Common myeloid progenitor, CD34-positive (primary cell): ENCODE measurements at regions not wholly inside any gene's neighbourhood (a gene's known extent, or its start where the extent isn't known, plus 50 kb on each side); places are given as distances from the start of the nearest gene placed in this dataset.
A peak's percentile ranks its signal among the peaks of the same experiment; 100 is the strongest.

ENCODE experiments used
- CTCF ChIA-PET: fragments of 350-600 bp; sonication (Branson Sonifier 250); formaldehyde crosslinking; loops from one replicate; lab custom pipeline; 2021; ENCODE audit warnings: antibody characterized with exemption; lab: Charles Lee
- POLR2A ChIA-PET: fragments of 350-600 bp; sonication (Branson Sonifier 250); formaldehyde crosslinking; loops from one replicate; lab custom pipeline; 2021; ENCODE audit warnings: antibody characterized with exemption; lab: Charles Lee
- DNase-seq, 3 donors: peaks; one replicate each; pipeline versions ENCODE4 v3.0.0 to v3.0.0-alpha.2; 2013
- H3K27ac ChIP-seq, 2 experiments: 1 replicate in 1 of 2; 2 replicates in 1 of 2; pipeline ENCODE4 v1.7.0; 2013; ENCODE audit warnings: inconsistent platforms in 2 of 2, low read length in 2 of 2, mild to moderate bottlenecking in 2 of 2, low read depth in 1 of 2, moderate library complexity in 1 of 2; ENCODE audit not compliant: severe bottlenecking in 2 of 2, insufficient read depth in 1 of 2, poor library complexity in 1 of 2
- H3K27me3 ChIP-seq, 5 experiments: replicated peaks in 2 of 5; 1 replicate in 3 of 5; 2 replicates in 2 of 5; pipeline versions ENCODE4 v1.6.1 to v1.7.0; 2013; ENCODE audit warnings: low read length in 4 of 5, mild to moderate bottlenecking in 2 of 5, moderate library complexity in 2 of 5, inconsistent platforms in 1 of 5; ENCODE audit not compliant: insufficient read depth in 5 of 5, control insufficient read depth in 4 of 5
- H3K36me3 ChIP-seq, 4 experiments: 1 replicate in 2 of 4; 2 replicates in 2 of 4; pipeline versions ENCODE4 v1.6.1 to v1.7.0; 2013; ENCODE audit warnings: low read length in 3 of 4, control low read depth in 1 of 4, mild to moderate bottlenecking in 1 of 4; ENCODE audit not compliant: control insufficient read depth in 4 of 4, insufficient read depth in 4 of 4
- H3K4me1 ChIP-seq, 4 experiments: 1 replicate in 3 of 4; 2 replicates in 1 of 4; pipeline versions ENCODE4 v1.6.1 to v1.7.1; 2013; ENCODE audit warnings: low read length in 3 of 4, mild to moderate bottlenecking in 3 of 4, control low read depth in 1 of 4, inconsistent platforms in 1 of 4, moderate library complexity in 1 of 4; ENCODE audit not compliant: control insufficient read depth in 4 of 4, insufficient read depth in 4 of 4; ENCODE audit errors: control extremely low read depth in 1 of 4
- H3K4me3 ChIP-seq, 7 experiments: 1 replicate in 4 of 7; 2 replicates in 3 of 7; pipeline versions ENCODE4 v1.5.1 to v1.7.0; 2013; ENCODE audit warnings: mild to moderate bottlenecking in 7 of 7, low read length in 6 of 7, moderate library complexity in 6 of 7, inconsistent platforms in 2 of 7, low read depth in 2 of 7, control low read depth in 1 of 7; ENCODE audit not compliant: insufficient read depth in 4 of 7, control insufficient read depth in 1 of 7; ENCODE audit errors: extremely low read depth in 1 of 7
- H3K9me3 ChIP-seq, 5 experiments: 1 replicate in 4 of 5; 2 replicates in 1 of 5; pipeline versions ENCODE4 v1.6.1 to v1.7.1; 2013; ENCODE audit warnings: low read length in 4 of 5, mild to moderate bottlenecking in 2 of 5, inconsistent platforms in 1 of 5, low read depth in 1 of 5, moderate library complexity in 1 of 5; ENCODE audit not compliant: control insufficient read depth in 4 of 5, insufficient read depth in 2 of 5; ENCODE audit errors: control extremely low read depth in 1 of 5
- WGBS: methylation state at CpG from one replicate; pipeline ENCODE4 v1.1.5; 2013; ENCODE audit not compliant: insufficient coverage; 5-methylcytosine and 5-hydroxymethylcytosine counted together

DNA sequence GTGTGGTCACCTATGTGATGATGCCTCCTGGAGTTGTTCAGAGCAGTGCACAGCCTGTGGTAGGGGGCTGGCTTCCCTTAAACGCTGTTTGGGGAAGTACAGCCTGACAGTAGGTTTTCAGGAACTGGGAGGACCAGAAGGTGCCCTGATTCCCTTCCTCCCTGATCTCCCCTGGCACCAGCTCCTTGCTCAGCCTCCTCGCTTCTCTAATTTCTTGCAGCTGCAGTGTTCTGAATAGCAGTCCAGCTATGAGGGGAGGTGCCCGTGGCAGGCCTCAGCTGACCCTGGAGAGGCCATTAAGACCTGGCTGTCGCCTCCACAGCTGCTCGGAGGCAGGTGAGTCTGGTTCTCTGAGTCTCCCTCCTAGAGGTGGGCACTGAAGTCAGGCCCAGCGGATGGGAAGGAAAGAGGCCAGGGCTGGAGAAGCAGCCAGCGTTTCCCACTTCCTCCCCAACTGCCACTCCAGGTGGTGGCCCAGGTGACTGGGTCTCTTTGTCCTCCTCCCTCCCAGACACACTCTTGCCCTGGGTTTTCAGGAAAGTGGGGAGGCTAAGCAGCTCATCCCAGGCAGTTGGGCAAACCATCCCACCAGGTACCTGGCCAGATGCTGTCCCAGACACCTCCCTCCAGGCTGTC is 52.0 kb upstream of the RPL11 start:
- Histone ChIP-seq H3K27ac (no peak overlapping the region), H3K4me3 (no peak overlapping the region), H3K36me3 (no peaks in the 10 kb centered on the region), H3K9me3 (no peaks in the 10 kb centered on the region), H3K27me3 (peaks cover 0 to 5% (median 0%) of the 10 kb centered on the region in 5 experiments), H3K4me1 (peaks cover 0 to 17% (median 15%) of the 10 kb centered on the region in 4 experiments)
- CTCF ChIA-PET: interaction anchor here (1.0 to 16.7 kb wide), 8 partner anchors 10 to 142 kb away, joined by 3 to 405 read pairs (median 14); partner anchors contain the start of gene ID3
- peak in 2 of 3 donors; percentile 53 to 54 for DNase-seq
- 19% methylated on average over 4 of the region's 7 CpGs for WGBS
- POLR2A ChIA-PET: no interaction called here

DNA sequence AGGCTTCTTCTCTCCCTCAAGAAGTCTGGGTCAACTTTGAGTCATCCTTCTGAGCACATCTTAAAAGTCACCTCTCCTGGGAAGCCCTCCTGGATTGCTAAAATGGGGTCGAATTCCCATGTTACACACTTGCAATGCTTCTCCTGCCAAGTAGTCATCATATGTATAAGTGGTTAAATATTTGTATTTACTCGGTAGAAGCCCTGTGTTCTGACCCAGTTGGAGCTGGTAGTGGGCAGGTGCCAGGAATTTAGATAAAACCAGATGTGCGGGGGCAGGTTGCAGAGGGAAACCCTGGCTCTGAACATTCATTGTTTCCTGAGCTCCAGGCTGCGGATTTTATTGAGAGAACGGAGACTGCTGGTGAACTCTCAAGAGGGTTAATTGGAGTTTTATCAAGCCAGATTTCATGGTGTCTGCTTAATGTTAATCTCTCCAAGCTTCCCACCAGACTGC is 52.8 kb upstream of the RPL11 start:
- no peak for DNase-seq
- no peak overlapping the region for H3K4me3 ChIP-seq

DNA sequence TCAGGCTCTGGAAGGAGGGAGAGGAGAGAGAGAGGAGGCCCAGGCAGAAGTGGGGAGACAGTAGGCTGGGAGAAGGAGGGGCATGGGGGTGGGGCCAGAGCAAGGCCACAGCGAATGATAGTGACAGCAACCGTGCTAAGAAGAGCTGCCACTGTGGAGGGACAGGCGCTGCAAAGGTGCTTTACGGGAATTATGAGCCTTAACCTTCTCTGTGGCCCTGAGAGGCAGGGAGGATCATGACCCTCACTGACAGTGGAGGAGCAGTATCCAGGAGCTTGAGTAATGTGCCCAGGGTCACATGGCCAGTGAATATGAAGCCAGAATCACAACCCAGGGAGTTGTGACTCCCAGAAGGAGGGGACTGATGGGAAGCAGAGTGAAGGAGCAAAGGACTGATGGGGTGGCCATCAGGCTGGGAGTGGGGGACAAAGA is 53.4 kb upstream of the RPL11 start:
- Histone ChIP-seq H3K4me1 (peaks cover 2 to 21% (median 20%) of the 10 kb centered on the region in 4 experiments), H3K9me3 (no peaks in the 10 kb centered on the region), H3K27ac (no peak overlapping the region), H3K36me3 (no peaks in the 10 kb centered on the region), H3K27me3 (no peaks in the 10 kb centered on the region), H3K4me3 (no peak overlapping the region)
- no peak for DNase-seq
- POLR2A ChIA-PET: no interaction called here
- WGBS: 87% methylated on average over 4 of the region's 4 CpGs
- CTCF ChIA-PET: interaction anchor here (0.5 to 16.7 kb wide), 23 partner anchors 9 to 166 kb away, joined by 3 to 405 read pairs (median 4); partner anchors contain the start of genes E2F2 and ID3

More for the DNA sequence above, 52.8 kb upstream of the RPL11 start:
- Histone ChIP-seq H3K27me3 (peaks cover 0 to 2% (median 0%) of the 10 kb centered on the region in 5 experiments), H3K9me3 (no peaks in the 10 kb centered on the region), H3K4me1 (peaks cover 2 to 21% (median 20%) of the 10 kb centered on the region in 4 experiments), H3K36me3 (no peaks in the 10 kb centered on the region), H3K27ac (no peak overlapping the region)
- WGBS: 97% methylated on average over 4 of the region's 5 CpGs
- CTCF ChIA-PET: interaction anchor here (0.9 to 16.7 kb wide), 13 partner anchors 10 to 141 kb away, joined by 3 to 405 read pairs (median 7); partner anchors contain the start of gene ID3
- POLR2A ChIA-PET: no interaction called here

DNA sequence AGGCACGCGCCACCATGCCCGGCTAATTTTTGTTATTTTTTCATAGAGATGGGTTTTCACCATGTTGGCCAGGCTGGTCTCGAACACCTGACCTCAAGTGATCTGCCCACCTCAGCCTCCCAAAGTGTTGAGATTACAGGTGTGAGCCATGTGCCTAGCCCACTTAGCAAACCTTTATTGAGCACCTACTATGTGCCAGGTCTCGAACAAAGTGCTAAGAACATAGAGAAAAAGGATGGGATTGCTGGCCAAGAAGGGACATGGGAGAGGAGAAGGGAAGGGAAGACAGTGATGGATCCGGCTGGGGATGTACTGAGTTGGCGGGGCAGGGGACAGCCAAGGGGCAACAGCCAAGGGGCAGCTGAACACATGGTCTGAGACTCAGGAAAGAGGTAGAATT is 55.6 kb upstream of the RPL11 start:
- DNase-seq: no peak
- Histone ChIP-seq H3K36me3 (no peaks in the 10 kb centered on the region), H3K4me3 (no peak overlapping the region), H3K27ac (no peak overlapping the region), H3K27me3 (peaks cover 0 to 2% (median 0%) of the 10 kb centered on the region in 5 experiments), H3K9me3 (no peaks in the 10 kb centered on the region), H3K4me1 (peaks cover 2 to 21% (median 20%) of the 10 kb centered on the region in 4 experiments)
- ChIA-PET POLR2A (no interaction called here), CTCF (interaction anchor here (1.3 to 16.7 kb wide), 7 partner anchors 9 to 108 kb away, joined by 4 to 405 read pairs (median 8); partner anchors contain the start of gene ID3)
- WGBS: 98% methylated on average over 5 of the region's 7 CpGs

DNA sequence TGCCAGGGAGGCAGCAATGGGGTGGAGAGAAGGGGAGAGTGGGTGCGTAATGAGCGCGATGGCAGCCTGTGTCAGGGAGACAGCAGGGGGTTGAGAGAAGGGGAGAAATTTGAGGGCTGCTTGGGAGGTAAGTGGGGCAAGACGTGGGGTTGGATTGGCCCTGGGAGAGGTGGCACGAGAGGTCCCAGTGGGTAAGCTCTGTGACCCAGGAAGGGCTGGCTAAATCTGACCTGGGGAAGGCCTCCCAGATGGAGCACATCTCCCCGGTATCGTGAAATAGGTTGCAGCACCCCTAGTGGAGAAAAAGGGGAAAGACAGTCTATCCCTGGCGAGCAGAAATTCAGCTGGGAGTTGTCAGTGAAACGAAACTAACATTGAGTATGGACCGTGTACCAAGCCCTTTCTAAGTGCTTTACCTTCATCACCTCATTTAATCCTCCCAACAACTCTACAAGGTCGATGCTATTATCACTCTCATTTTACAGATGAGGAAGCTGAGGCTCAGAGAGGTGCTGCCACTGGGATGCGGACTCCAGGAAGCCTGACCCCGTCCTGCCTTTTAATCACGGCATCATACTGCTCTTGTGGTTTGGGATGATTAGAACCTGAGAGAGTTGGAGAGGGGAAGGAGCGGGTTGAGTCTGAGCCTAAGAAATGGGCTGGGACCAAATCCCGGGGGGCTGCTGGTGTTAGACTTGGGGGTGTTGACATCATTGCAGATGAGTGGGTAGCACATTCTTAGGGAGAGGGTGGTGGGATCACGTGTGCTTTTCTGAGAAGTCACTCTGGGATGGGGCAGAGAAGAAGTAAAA is 56.6 kb upstream of the RPL11 start:
- peak; percentile 60 to 82 (median 77) for DNase-seq
- ChIA-PET CTCF (interaction anchor here (0.6 to 16.7 kb wide), 14 partner anchors 9 to 327 kb away, joined by 3 to 405 read pairs (median 6); partner anchors contain the start of gene ID3), POLR2A (interaction anchor here (0.9 kb wide), 1 partner anchor 60 kb away, joined by 3 read pairs; no protein-coding TSS in a partner anchor)
- Histone ChIP-seq H3K4me1 (peaks cover 2 to 21% (median 20%) of the 10 kb centered on the region in 4 experiments), H3K27me3 (peaks cover 0 to 2% (median 0%) of the 10 kb centered on the region in 5 experiments), H3K4me3 (peak overlapping the region in 6 of 7 experiments; percentile 5 to 77 (median 58)), H3K9me3 (no peaks in the 10 kb centered on the region), H3K27ac (no peak overlapping the region), H3K36me3 (no peaks in the 10 kb centered on the region)
- 31% methylated on average over 15 of the region's 17 CpGs for WGBS

DNA sequence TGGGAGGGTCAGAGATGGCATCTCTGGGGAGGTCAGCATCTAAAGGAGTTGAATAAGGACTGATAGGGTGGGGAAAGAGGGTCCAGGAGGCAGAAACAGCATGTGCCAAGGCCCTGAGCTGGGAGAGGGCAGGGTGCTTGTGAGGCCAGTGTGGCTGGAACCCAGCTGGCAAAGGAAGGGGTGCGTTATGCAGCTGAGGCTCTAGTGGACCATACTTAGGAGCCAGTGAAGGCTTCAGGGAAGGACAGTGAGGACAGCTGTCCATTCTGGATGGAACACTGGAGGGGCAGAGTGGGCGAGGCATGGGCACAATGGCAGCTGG is 57.1 kb upstream of the RPL11 start:
- ChIA-PET CTCF (interaction anchor here (0.5 to 16.7 kb wide), 13 partner anchors 9 to 138 kb away, joined by 3 to 405 read pairs (median 6); partner anchors contain the start of gene ID3), POLR2A (interaction anchor here (0.9 kb wide), 1 partner anchor 59 kb away, joined by 3 read pairs; no protein-coding TSS in a partner anchor)
- Histone ChIP-seq H3K27me3 (peaks cover 0 to 2% (median 0%) of the 10 kb centered on the region in 5 experiments), H3K36me3 (no peaks in the 10 kb centered on the region), H3K9me3 (no peaks in the 10 kb centered on the region), H3K4me3 (no peak overlapping the region), H3K4me1 (peaks cover 2 to 16% (median 14%) of the 10 kb centered on the region in 4 experiments), H3K27ac (no peak overlapping the region)
- no peak for DNase-seq
- 96% methylated on average over 2 of the region's 2 CpGs for WGBS
